H1 (cell line): ENCODE measurements at regions not wholly inside any gene's neighbourhood (a gene's known extent, or its start where the extent isn't known, plus 50 kb on each side); places are given as distances from the start of the nearest gene placed in this dataset.

Experiments used
- CHD7 ChIP-seq: fragments of 300-600 bp; sonication (generic); IDR thresholded peaks from 2 replicates; pipeline ENCODE4 v1.7.1; 2012; ENCODE audit warnings: low read length, moderate library complexity, mild to moderate bottlenecking, inconsistent platforms; ENCODE audit not compliant: insufficient replicate concordance
- EP300 ChIP-seq, 2 experiments: IDR thresholded peaks; 1 replicate in 1 of 2; 2 replicates in 1 of 2; pipeline ENCODE4 v1.6.1; 2011 to 2012; ENCODE audit warnings: low read depth in 2 of 2, low read length in 2 of 2, mild to moderate bottlenecking in 2 of 2, borderline replicate concordance in 1 of 2, inconsistent platforms in 1 of 2, moderate library complexity in 1 of 2
- RXRA ChIP-seq: IDR thresholded peaks from 2 replicates; pipeline ENCODE4 v1.6.1; 2011; ENCODE audit warnings: low read depth, mild to moderate bottlenecking, low read length, moderate library complexity; ENCODE audit not compliant: insufficient read depth

GRCh38 chr6:167735951-167736288, 90.8 kb upstream of the AFDN start (continued):
- TF ChIP-seq CHD7 (no peak), RXRA (no peak), EP300 (IDR thresholded peaks at IDR 0.05; ENCODE audit: borderline replicate concordance in 1 of 2, low read depth in 2 of 2, low read length in 2 of 2) (no peak)
